ENCODE measurements at regions not wholly inside any gene's neighbourhood (a gene's known extent, or its start where the extent isn't known, plus 50 kb on each side); places are given as distances from the start of the nearest gene placed in this dataset.
A peak's percentile ranks its signal among the peaks of the same experiment; 100 is the strongest.
"Not testable (repeated sequence)": the region's sequence is repeated elsewhere in the genome, so short reads cannot be mapped to it uniquely, and the experiment has no call there.

GRCh38 chr12:9295872-9296271, 87.7 kb upstream of the PZP start:
- H3K9me2 ChIP-seq (ENCODE audit: insufficient read depth); H3K36me3 ChIP-seq (ENCODE audit: control insufficient read depth in 1 of 2, insufficient read depth in 2 of 2, low read length in 2 of 2); H3K4me2 ChIP-seq (ENCODE audit: low read length); H3K9ac ChIP-seq (ENCODE audit: low read length); RAD21 ChIA-PET (ENCODE audit: low non-redundant PET in 1 of 2, low total read pairs in 2 of 2, uncharacterized antibody in 2 of 2, unreplicated experiment in 2 of 2); DNase-seq (ENCODE audit: low read depth, low spot score); ATAC-seq; CTCF ChIA-PET; H3K79me2 ChIP-seq (ENCODE audit: insufficient read depth, low read length); H3K4me3 ChIP-seq (replicated peaks in 1 of 2; ENCODE audit: low read depth in 1 of 2, low read length in 2 of 2); H4K20me1 ChIP-seq (ENCODE audit: insufficient read depth); POLR2A ChIA-PET; H3K27ac ChIP-seq (ENCODE audit: low read depth, low read length); H3K27me3 ChIP-seq (ENCODE audit: insufficient read depth, low read length); BruUV-seq (replicated peaks); intact Hi-C loops (cut with micrococcal nuclease); H3K9me3 ChIP-seq (ENCODE audit: control insufficient read depth in 1 of 2, insufficient read depth in 1 of 2, low read depth in 1 of 2, low read length in 2 of 2); H3K4me1 ChIP-seq (ENCODE audit: control insufficient read depth in 1 of 2, insufficient read depth in 2 of 2, low read length in 2 of 2); H2AFZ ChIP-seq (ENCODE audit: low read depth, low read length, poor library complexity, severe bottlenecking): not testable (repeated sequence)

- H3K36me3 ChIP-seq (ENCODE audit: control insufficient read depth in 1 of 2, insufficient read depth in 2 of 2, low read length in 2 of 2); H3K4me2 ChIP-seq (ENCODE audit: low read length); ATAC-seq; H2AFZ ChIP-seq (ENCODE audit: low read depth, low read length, poor library complexity, severe bottlenecking); intact Hi-C loops (cut with micrococcal nuclease); BruUV-seq (replicated peaks); H3K9me2 ChIP-seq (ENCODE audit: insufficient read depth); H3K9me3 ChIP-seq (ENCODE audit: control insufficient read depth in 1 of 2, insufficient read depth in 1 of 2, low read depth in 1 of 2, low read length in 2 of 2); CTCF ChIA-PET; H3K4me1 ChIP-seq (ENCODE audit: control insufficient read depth in 1 of 2, insufficient read depth in 2 of 2, low read length in 2 of 2); POLR2A ChIA-PET; H4K20me1 ChIP-seq (ENCODE audit: insufficient read depth); H3K79me2 ChIP-seq (ENCODE audit: insufficient read depth, low read length); H3K4me3 ChIP-seq (replicated peaks in 1 of 2; ENCODE audit: low read depth in 1 of 2, low read length in 2 of 2); RAD21 ChIA-PET (ENCODE audit: low non-redundant PET in 1 of 2, low total read pairs in 2 of 2, uncharacterized antibody in 2 of 2, unreplicated experiment in 2 of 2); H3K9ac ChIP-seq (ENCODE audit: low read length); H3K27me3 ChIP-seq (ENCODE audit: insufficient read depth, low read length); H3K27ac ChIP-seq (ENCODE audit: low read depth, low read length); DNase-seq (ENCODE audit: low read depth, low spot score): not testable (repeated sequence)
Observed at GRCh38 chr12:9294072-9294620, 86.0 kb upstream of the PZP start.

- H3K27ac ChIP-seq (ENCODE audit: low read depth, low read length); H3K9me2 ChIP-seq (ENCODE audit: insufficient read depth); H4K20me1 ChIP-seq (ENCODE audit: insufficient read depth); BruUV-seq (replicated peaks); H3K27me3 ChIP-seq (ENCODE audit: insufficient read depth, low read length); H3K36me3 ChIP-seq (ENCODE audit: control insufficient read depth in 1 of 2, insufficient read depth in 2 of 2, low read length in 2 of 2); POLR2A ChIA-PET; H3K4me1 ChIP-seq (ENCODE audit: control insufficient read depth in 1 of 2, insufficient read depth in 2 of 2, low read length in 2 of 2); intact Hi-C loops (cut with micrococcal nuclease); H3K9me3 ChIP-seq (ENCODE audit: control insufficient read depth in 1 of 2, insufficient read depth in 1 of 2, low read depth in 1 of 2, low read length in 2 of 2); H3K9ac ChIP-seq (ENCODE audit: low read length); CTCF ChIA-PET; RAD21 ChIA-PET (ENCODE audit: low non-redundant PET in 1 of 2, low total read pairs in 2 of 2, uncharacterized antibody in 2 of 2, unreplicated experiment in 2 of 2); H3K4me3 ChIP-seq (replicated peaks in 1 of 2; ENCODE audit: low read depth in 1 of 2, low read length in 2 of 2); H3K4me2 ChIP-seq (ENCODE audit: low read length); ATAC-seq; H3K79me2 ChIP-seq (ENCODE audit: insufficient read depth, low read length); H2AFZ ChIP-seq (ENCODE audit: low read depth, low read length, poor library complexity, severe bottlenecking); DNase-seq (ENCODE audit: low read depth, low spot score): not testable (repeated sequence)
Observed at GRCh38 chr12:9293391-9293790, 85.2 kb upstream of the PZP start.

DNA sequence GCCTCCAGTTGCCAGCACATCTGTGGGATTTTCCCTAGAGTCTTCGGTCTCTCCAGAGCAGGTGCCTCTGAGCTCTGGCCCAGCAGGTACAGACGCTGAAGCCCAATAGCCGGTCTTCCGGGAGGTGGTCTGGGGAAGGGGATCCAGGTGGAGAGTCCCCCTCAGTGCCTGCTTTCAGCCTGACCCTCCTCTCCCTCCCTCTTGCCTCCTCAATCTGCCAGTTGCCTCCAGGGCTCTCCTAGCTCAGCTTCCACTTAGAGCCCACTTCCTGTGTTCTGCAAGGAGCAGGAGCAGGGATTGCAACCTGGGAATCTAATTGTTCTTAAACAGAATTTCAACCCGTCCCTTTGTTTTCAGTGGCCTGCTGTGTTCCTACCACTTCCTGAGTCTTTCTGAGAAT, 81.8 kb upstream of the PZP start:
- RAD21 ChIA-PET (ENCODE audit: low non-redundant PET in 1 of 2, low total read pairs in 2 of 2, uncharacterized antibody in 2 of 2, unreplicated experiment in 2 of 2); H3K4me2 ChIP-seq (ENCODE audit: low read length); H3K79me2 ChIP-seq (ENCODE audit: insufficient read depth, low read length); BruUV-seq (replicated peaks); H3K4me3 ChIP-seq (replicated peaks in 1 of 2; ENCODE audit: low read depth in 1 of 2, low read length in 2 of 2); H2AFZ ChIP-seq (ENCODE audit: low read depth, low read length, poor library complexity, severe bottlenecking); H3K27me3 ChIP-seq (ENCODE audit: insufficient read depth, low read length); DNase-seq (ENCODE audit: low read depth, low spot score); H4K20me1 ChIP-seq (ENCODE audit: insufficient read depth); H3K9me2 ChIP-seq (ENCODE audit: insufficient read depth); H3K9me3 ChIP-seq (ENCODE audit: control insufficient read depth in 1 of 2, insufficient read depth in 1 of 2, low read depth in 1 of 2, low read length in 2 of 2); ATAC-seq; CTCF ChIA-PET; H3K27ac ChIP-seq (ENCODE audit: low read depth, low read length); H3K4me1 ChIP-seq (ENCODE audit: control insufficient read depth in 1 of 2, insufficient read depth in 2 of 2, low read length in 2 of 2); POLR2A ChIA-PET; intact Hi-C loops (cut with micrococcal nuclease); H3K36me3 ChIP-seq (ENCODE audit: control insufficient read depth in 1 of 2, insufficient read depth in 2 of 2, low read length in 2 of 2); H3K9ac ChIP-seq (ENCODE audit: low read length): not testable (repeated sequence)

- H3K79me2 ChIP-seq (ENCODE audit: insufficient read depth, low read length); H3K36me3 ChIP-seq (ENCODE audit: control insufficient read depth in 1 of 2, insufficient read depth in 2 of 2, low read length in 2 of 2); RAD21 ChIA-PET (ENCODE audit: low non-redundant PET in 1 of 2, low total read pairs in 2 of 2, uncharacterized antibody in 2 of 2, unreplicated experiment in 2 of 2); H3K27ac ChIP-seq (ENCODE audit: low read depth, low read length); H4K20me1 ChIP-seq (ENCODE audit: insufficient read depth); BruUV-seq (replicated peaks); ATAC-seq; H2AFZ ChIP-seq (ENCODE audit: low read depth, low read length, poor library complexity, severe bottlenecking); intact Hi-C loops (cut with micrococcal nuclease); H3K4me1 ChIP-seq (ENCODE audit: control insufficient read depth in 1 of 2, insufficient read depth in 2 of 2, low read length in 2 of 2); H3K9me2 ChIP-seq (ENCODE audit: insufficient read depth); DNase-seq (ENCODE audit: low read depth, low spot score); POLR2A ChIA-PET; CTCF ChIA-PET; H3K9me3 ChIP-seq (ENCODE audit: control insufficient read depth in 1 of 2, insufficient read depth in 1 of 2, low read depth in 1 of 2, low read length in 2 of 2): not testable (repeated sequence)
- peak overlapping the region; percentile 62 for H3K9ac ChIP-seq (ENCODE audit: low read length)
- H3K4me3 ChIP-seq (replicated peaks in 1 of 2; ENCODE audit: low read depth in 1 of 2, low read length in 2 of 2): peak overlapping the region; percentile 52 to 58
- H3K27me3 ChIP-seq (ENCODE audit: insufficient read depth, low read length): peaks cover 12% of the 10 kb centered on the region
- peak overlapping the region; percentile 63 for H3K4me2 ChIP-seq (ENCODE audit: low read length)
Observed at GRCh38 chr12:9284724-9285123, 76.5 kb upstream of the PZP start.

Data from HCT116 (cell line).